GM21825 (cell line): ENCODE measurements at regions not wholly inside any gene's neighbourhood (a gene's known extent, or its start where the extent isn't known, plus 50 kb on each side); places are given as distances from the start of the nearest gene placed in this dataset.

ENCODE experiments used
- ATAC-seq: cut with Tn5 transposase; IDR thresholded peaks from one replicate; pipeline ENCODE4 v1.9.1; 2021; ENCODE audit warnings: mild to moderate bottlenecking, moderate library complexity; ENCODE audit not compliant: unreplicated experiment

DNA sequence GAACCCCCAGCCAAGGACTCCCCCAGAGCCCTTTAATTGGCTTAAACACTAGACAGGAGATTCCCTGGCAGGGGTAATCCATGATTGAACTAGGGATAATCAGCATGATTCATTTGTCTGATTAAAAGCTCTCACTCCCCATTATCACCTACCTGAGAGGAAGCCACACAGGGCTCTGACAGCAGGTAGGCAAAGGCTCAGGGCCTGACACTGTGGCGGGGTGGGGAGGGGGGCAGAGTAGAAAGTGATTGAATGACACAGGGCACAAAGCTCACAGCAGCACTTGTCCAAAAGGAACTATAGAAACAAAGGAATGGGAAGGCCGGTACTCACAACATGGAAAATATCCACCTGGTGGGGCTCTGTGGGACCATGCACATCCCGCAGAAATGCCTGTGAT lies 231.6 kb downstream of the MAFB start:
- no peak for ATAC-seq

DNA sequence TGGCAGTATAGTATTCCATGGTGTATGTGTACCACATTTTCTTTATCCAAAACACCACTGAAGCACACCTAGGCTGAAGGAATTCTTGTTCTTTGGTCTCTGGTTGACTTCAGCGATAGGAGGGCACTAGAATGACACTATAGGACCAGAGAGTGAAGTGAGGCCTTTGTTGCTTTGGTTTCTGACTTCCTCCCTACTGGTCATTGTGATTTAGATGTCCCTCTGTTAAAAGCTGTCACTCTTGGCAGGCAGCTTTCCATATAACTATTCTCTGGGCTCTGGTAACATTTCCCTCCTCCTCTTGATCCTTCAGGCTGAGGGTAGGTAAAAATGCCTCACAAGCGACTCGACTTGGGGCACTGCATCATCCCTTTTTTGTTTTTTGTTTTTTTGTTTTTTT lies 236.3 kb downstream of the MAFB start:
- no peak for ATAC-seq

- ATAC-seq = no peak
Observed at GRCh38 chr20:40451552-40451951, 237.5 kb downstream of the MAFB start.

- ATAC-seq = no peak
Observed at GRCh38 chr20:40449974-40450616, 238.9 kb downstream of the MAFB start.

- no peak for ATAC-seq
Observed at GRCh38 chr20:40449144-40449690, 239.8 kb downstream of the MAFB start.

- no peak for ATAC-seq
Observed at GRCh38 chr20:40446888-40447287, 242.1 kb downstream of the MAFB start.

DNA sequence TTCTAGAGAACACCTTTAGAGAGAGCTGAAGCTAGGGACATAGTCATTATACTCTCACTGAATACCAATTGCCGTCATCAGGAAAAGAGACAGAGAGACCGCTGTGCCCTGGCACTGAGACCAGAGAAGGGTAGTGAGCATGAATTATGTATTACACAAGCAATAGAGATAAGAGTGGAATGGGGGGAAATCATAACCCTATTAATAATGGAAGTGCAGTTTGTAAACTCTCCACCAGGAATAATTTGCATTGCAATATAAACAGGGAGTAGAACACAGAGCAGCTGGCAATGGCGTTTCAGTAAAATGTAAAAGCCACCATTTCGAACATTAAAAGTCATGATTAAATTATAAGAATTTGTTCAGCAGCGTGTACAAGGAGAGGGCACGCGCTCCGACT lies 244.5 kb downstream of the MAFB start:
- ATAC-seq = no peak

DNA sequence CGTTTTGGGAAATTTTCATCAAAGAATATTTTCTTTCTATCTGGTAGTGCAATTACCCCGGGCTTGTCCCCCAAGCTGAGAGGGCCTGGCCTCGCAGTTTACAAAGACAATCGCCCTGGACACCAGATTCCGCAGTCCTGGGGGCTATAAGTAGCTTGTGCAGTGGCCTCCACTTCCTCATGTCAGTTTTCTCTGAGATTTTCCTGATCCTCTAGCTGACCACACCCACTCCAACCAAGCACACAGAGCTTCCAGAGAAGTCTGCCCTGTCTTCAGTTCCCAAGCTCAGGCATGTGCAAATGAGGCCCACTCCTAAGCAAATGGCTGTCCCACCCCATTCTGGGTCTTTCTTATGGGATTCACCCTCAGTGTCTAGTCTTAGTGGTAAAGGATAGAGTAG lies 245.3 kb downstream of the MAFB start:
- no peak for ATAC-seq

DNA sequence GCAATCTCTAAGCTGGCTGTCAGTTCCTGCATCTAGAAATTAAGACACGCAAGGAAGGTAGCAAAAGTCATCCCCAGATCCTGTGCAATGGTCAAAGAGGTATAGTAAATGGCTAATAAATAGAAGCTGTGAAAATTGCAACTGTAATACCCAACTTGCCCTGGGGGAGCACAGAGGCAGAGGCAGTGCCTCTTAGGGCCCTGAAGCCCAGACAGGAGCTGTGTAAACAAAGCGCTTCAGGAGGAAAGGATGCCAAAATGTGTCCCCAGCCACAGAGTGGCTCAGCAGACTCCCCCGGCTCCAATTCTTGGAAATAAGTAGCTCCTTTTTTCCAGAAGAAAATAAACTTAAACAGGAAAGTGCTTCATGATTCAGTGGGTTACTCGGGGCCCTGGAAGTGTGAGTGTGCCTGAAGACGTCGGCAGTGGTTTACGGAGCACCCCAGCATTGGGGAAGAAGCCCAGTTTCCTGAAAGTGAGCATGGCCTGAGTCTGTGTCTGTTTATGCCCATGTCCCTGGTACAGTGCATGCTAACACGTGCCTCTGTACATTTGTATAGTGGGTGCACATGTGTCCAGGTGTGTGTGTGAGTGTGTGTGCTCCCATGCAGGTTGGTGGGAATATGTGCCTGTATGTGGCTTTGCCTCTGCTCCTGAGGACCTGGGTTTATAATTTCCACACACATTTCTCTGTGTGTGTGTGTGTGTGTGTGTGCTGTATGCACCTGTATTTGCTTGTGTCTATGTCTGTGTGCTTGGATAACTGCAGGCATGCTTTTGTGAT lies 246.7 kb downstream of the MAFB start:
- ATAC-seq = no peak

DNA sequence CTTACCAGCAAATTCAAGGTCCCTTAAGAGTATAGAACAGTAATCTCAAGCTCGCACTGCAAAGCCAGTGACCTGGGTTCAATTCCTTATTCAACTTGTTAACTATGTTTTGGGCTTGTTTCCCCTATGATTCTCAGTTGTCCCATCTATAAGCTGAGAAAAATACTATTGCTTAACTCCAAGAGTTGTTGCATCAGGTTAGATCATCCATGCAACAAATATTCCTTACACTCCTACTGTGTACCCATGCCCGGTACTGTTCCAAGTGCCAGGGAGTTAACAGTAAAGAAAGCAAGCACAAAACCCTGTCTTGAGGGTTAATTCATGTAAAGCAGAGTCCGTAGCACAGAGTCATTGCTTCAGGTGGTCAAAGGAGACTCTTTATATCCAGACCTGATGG lies 247.3 kb downstream of the MAFB start:
- ATAC-seq = no peak

DNA sequence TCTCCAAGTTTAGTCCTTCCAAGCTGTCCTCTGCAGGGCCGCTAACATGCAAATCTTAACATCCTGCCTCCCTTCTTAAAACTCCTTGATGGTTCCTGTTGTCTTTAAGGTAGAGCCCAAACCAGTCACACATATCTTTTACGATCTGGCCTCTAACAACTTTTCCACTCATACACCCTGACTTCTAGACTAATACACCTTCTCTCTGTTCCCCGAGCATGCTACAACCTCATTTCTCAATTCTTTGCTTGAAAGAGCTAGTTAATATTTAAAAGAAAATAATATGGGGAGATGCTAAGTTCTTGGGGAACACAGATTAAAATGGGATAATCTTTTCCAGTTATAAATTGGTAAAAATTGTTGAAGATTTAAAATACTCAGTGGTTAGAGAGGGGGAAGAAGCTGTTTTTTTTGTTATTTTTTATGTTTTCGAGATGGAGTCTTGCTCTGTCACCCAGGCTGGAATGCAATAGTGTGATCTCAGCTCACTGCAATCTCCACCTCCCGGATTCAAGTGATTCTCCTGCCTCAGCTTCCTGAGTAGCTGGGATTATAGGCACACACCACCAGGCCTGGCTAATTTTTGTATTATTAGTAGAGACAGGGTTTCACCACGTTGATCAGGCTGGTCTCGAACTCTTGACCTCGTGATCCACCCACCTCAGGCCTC lies 250.7 kb downstream of the MAFB start:
- no peak for ATAC-seq

- ATAC-seq = no peak
Observed at GRCh38 chr20:40436011-40436410, 253.0 kb downstream of the MAFB start.

GRCh38 chr20:40435146-40435895 lies 253.7 kb downstream of the MAFB start:
- no peak for ATAC-seq

DNA sequence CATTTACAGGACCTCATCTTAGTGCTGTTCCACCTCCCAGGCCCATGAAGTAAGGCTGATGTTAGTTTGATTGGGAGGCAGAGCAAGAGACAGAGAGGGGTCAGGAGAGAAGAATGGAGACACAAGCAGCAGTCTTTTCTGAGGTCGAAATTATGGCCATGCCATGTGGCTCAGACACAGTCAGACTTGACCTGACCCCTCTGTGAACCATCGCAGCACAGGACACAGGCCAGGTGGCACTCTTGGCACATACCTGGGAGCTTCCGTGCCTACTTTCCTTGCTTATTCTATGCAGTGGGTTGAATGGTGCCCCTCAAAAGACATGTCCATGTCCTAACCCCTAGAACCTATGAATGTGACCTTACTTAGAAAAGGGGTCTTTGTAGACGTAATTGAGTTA lies 254.9 kb downstream of the MAFB start:
- no peak for ATAC-seq

DNA sequence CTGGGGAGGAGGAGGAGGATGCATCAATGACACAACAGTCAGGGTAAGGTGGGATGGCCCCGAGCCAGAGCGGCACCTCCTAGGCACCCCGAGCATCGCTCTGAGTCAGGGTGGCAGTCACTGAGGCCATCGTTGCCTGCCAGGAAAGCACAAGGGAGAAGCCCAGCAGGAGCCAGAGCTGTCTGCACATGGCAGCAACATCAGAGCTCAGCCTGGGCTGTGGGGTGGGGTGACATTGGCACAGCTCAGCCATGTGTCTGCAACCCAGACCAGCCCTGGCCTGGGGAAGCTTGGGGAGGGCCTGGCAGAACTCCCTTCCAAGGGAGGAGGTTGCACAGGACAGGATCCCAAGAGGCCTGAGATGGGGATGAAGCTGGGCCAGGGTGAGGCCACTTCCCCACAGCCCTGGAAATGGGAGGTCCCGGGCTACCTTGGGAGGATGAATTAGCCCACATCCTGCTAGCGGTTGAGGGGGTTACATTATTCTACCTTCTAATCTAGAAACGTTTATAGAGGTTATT lies 255.6 kb downstream of the MAFB start:
- no peak for ATAC-seq

GRCh38 chr20:40431611-40432010 lies 257.4 kb downstream of the MAFB start:
- ATAC-seq = no peak

GRCh38 chr20:40431112-40431511 lies 257.9 kb downstream of the MAFB start:
- ATAC-seq = no peak

DNA sequence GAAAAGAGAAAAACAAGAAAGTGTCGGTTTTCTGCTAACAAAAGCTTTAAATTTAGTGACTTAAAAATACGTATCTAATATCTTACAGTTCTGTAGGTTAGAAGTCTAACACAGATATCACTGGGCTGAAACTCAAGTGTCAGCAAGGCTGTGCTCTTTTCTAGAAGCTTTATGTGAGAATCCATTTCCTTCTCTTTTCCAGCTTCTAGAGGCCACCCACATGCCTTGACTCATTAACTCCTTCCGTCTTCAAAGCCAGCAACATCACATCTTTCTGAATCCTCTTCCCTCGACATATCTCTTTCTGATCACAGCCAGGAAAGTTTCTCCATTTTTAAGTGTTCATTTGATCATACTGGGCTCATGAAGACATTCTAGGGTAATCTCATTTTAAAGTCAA lies 262.0 kb downstream of the MAFB start:
- ATAC-seq = no peak

- ATAC-seq = no peak
Observed at GRCh38 chr20:40424695-40425094, 264.3 kb downstream of the MAFB start.

DNA sequence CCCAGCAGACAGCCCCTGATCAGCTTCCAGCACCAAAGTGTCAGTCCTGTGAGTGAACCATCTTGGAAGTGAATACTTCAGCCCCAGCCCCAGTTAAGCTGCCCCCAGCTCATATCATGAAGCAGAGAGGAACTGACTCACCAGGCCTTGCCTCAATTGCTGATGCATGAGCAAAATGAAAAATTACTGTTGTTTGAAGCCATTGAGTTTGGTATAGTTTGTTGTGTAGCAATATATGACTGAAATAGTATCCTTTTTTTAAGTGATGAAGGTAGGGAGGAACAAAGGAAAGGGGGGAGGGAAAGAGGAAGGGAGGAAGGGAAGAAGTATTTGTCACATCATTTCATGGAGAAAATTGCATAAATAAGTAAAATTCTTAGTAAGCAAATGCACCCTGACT lies 266.4 kb downstream of the MAFB start:
- ATAC-seq = no peak

DNA sequence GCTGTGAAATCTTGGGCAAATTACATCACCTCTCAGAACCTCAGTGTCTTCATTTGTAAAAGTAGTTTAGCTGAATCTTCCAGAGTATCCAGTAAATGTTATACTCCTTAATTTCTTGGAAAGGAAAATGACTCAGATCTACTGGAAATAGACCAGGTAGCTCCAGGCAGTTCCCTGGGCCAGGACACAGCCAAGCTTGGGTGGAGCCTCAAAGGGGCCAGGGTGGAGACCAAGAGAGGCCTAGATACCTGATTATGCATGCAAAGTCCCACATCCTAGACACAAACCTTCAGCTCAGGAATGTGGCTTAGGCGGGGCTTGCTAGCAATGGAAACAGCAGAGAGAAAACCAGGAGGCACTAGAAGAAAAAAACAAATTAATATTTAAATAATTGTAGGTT lies 272.8 kb downstream of the MAFB start:
- ATAC-seq = no peak
